ENCODE measurements at regions not wholly inside any gene's neighbourhood (a gene's known extent, or its start where the extent isn't known, plus 50 kb on each side); places are given as distances from the start of the nearest gene placed in this dataset.

DNA sequence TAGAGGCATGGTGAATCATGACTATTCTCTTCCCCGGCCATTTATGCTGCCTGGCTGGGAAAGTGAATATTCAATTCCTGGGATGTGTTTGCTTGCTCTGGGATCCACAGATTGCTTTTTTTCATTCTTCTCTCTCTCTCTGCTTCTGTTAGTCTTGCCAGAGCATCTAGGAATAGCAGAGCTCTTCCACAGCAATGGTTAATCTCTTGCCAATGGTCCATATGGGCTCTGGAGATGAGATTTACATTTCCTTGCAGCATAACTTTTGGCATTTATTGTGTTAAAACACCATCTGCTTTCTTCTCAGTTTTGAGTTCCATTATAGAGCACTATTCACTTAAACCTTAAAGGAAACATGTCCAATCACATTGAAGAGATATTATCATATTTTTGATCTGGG is 59.2 kb upstream of the GUCY1A1 start:
- TF ChIP-seq CTCF (IDR thresholded peaks at IDR 0.05; ENCODE audit: control extremely low read depth in 1 of 3, insufficient read depth in 1 of 3, low read depth in 1 of 3, low read length in 3 of 3) (no peak), SP1 (IDR thresholded peaks at IDR 0.05; ENCODE audit: low read depth, low read length) (no peak), JUN (IDR thresholded peaks at IDR 0.05; ENCODE audit: low read depth, low read length) (no peak), NRF1 (IDR thresholded peaks at IDR 0.05; ENCODE audit: low read depth, low read length) (no peak), EZH2 (IDR thresholded peaks at IDR 0.05; ENCODE audit: low read depth, low read length, severe bottlenecking) (no peak), POLR2A (IDR thresholded peaks at IDR 0.05; ENCODE audit: control extremely low read depth in 1 of 2, low read depth in 2 of 2, low read length in 2 of 2) (no peak), POLR2AphosphoS5 (IDR thresholded peaks at IDR 0.05; ENCODE audit: low read depth, low read length) (no peak), MAFK (IDR thresholded peaks at IDR 0.05; ENCODE audit: low read depth, low read length) (no peak), CREB1 (IDR thresholded peaks at IDR 0.05) (no peak), BCL11A (IDR thresholded peaks at IDR 0.05; ENCODE audit: low read depth in 2 of 2, low read length in 2 of 2) (no peak), GABPA (IDR thresholded peaks at IDR 0.05; ENCODE audit: borderline replicate concordance, insufficient read depth, low read length) (no peak), PHF8 (conservative IDR thresholded peaks at IDR 0.05; ENCODE audit: low read depth, low read length) (no peak)

Data from H1 (cell line).